Globus pallidus (tissue), 1 donor: ENCODE measurements at regions not wholly inside any gene's neighbourhood (a gene's known extent, or its start where the extent isn't known, plus 50 kb on each side); places are given as distances from the start of the nearest gene placed in this dataset.
"Not testable (repeated sequence)": the region's sequence is repeated elsewhere in the genome, so short reads cannot be mapped to it uniquely, and the experiment has no call there.

Experiments
- DNase-seq: peaks from one replicate; pipeline ENCODE4 v3.0.0-alpha.2; 2015; ENCODE audit warnings: low spot score

DNA sequence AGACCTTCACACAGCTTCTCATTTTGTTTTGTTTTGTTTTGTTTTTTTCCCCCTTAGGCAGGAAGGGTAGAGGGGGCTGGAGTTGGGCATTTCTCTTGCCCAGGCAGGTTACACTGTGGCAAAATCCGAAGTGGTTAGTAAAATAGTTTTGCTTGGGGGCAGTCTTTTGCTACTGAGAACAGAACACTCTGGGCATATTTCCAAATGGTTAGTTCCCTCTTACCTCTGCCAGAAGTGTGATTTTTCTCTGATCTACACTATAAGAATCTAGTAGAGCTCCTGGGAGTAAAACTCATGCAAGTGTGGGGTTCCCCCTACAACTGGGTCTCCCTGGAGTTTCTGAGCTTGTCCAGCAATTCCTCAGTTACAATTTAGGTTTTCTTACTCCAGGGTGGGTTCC lies 61.7 kb downstream of the NPS start:
- no peak for DNase-seq

DNA sequence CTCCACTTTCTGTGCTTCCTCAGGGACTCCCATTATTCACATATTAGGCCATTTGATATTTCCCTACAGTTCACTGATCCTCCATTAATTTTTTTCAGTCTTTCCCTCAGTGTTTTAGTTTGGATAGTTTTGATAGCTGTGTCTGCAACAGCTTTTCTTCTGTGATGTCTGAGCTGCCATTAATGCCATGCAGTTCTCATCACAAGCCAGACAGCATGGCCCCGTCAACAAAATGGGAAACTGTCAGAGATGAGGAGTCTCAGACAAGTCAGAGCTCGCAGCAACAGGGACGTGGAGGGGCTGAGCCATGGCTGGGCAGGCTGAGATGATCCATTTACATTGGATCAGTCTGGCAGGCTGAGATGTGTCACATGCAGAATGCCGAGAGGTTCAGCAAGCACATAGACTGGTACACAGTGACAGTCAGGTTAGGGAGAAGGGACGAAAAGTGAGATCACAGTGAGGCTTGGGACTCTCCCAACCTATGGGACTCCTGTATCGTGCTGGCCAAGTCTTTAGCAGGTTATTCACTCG lies 65.4 kb downstream of the NPS start:
- no peak for DNase-seq

DNA sequence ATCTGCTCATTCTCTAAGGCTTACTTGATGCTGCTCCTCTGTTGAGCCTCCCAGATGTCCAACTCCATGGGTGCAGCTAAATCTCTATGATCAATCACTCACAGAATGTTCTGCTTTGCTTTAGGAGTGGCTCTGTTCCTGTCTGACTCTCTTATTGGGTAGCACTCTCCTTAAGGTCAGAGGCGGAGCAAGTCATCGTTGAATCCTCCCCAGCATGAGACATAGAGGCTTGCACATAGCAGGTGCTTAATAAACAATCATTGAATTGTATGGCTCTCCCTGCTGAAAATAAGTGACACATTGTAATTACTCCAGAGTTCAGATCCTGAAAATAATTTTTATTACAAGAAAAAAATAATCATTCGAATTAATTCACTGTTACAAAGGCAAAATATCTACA lies 69.7 kb downstream of the NPS start:
- DNase-seq = peak; percentile 73

DNA sequence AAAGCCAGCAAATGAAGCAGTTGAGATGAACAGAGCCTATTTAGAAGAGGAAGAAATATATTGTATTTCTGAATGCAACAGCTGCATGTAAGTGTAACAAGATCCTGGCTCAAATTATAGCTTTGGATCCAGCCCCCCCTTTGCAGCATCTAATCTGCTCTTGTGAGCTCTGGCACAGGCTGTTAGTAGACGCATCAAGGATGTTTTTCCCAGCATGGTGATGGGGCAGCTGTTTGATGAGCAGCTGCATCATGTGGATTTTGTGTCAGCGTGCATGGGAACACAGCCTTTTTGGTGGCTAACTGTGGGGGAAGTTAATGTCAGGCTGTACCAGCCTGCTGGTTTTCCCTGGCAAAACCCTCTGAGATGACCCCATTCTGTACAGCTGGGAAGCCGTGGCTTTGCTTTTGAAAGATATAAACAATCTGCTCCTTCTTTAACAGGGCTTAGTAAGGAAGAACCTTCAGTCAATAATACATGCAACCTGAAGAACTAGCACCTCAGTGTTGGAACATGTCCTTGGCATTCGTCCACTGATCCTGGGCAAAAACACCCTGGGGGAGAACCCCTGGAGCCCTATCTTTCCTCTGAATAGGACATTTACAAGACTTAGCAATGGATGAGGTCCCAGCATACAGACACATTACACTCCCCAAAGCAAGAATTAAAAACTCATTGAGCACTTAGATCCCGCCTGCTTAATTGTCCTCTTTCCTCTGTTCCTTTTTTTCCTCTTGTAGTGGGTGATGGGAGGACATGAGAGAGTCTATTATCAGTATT lies 70.6 kb downstream of the NPS start:
- DNase-seq = peak; percentile 99

DNA sequence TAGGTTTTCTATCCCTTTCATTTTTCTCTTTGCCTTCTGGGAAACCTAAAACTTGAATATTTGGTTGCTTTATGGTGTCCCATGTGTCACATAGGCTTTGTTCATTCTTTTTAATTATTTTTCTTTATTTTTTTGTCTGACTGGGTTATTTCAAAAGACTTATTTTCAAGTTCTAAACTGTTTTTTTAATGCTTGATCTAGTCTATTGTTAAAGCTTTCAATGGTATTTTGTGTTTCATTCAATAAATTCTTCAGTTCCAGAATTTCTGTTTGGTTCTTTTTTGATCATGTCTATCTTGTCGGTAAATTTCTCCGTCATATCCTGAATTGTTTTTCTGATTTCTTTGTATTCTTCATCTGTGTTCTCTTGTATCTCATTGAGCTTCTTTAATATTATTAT lies 86.8 kb downstream of the NPS start:
- no peak for DNase-seq

DNA sequence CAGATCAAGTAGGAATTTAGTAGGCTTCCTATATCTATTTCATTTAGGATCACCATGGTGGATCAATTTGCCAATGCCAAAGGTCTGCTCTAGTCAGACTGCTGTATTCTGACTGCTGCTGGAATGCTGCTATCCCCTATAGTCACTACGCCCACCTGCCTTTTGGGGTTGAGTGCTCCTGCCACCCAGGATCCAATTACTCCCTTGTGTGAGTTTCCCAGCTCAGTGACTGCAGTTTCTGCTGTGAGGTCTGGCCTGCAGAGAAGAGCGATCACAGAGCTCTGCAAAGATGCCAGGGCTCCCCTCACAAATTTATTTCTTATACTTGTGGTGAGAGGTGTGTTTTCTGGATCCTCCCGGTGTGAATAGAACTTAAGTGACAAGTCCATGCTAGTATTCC lies 88.1 kb upstream of the FOXI2 start:
- no peak for DNase-seq

DNA sequence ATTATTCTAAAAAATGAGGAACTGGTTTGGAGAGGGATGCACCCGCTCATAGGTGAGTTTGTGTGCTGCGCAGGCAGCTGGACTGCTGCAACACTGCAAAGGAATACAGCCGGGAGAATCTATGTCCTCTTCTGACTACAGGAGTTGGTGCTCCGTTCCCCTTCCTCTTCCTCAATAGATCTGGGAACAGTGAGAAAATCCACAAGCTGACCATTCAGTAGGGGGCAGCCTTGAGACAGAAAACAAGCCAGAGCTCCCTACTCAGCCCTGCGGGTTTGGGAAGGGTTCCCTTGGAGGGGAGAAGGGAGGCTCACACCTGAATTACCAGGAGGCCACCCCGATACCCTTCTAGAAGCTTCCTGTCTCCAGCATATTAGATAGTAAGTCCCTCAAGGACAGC lies 87.3 kb upstream of the FOXI2 start:
- peak; percentile 18 for DNase-seq

DNA sequence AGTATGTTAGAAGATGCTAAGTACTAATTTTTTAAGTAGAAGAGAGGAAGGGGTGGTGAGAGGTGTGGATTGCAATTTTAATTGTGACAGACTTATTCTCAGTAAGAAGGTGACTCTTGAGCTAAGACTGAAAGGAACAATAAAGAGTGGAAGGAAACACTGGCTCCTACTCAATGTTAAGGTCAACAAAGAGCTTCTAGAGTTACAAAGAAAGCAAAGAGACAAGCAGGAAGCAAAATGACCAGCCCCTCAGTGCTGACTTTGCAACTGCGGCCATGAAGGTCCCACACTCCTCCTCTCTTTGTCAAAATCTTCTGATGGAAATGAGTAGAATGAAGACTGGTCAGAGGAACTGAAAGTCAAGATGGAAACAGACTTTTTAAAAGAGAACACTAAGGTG lies 79.9 kb upstream of the FOXI2 start:
- no peak for DNase-seq

DNA sequence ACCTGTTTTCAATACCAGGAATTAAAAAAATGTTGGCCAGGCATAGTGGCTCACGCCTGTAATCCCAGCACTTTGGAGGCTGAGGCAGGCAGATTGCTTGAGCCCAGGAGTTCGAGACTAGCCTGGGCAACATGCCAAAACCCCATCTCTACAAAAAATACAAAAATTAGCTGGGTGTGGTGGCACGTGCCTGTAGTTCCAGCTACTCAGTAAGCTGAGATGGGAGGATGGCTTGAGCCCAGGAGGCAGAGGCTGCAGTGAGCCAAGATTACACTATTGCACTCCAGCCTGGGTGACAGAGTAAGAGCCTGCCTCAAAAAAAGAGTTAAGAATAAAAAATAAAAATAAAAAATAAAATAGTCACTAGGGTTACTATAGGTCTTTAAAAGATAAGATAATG lies 60.6 kb upstream of the FOXI2 start:
- DNase-seq = not testable (repeated sequence)

DNA sequence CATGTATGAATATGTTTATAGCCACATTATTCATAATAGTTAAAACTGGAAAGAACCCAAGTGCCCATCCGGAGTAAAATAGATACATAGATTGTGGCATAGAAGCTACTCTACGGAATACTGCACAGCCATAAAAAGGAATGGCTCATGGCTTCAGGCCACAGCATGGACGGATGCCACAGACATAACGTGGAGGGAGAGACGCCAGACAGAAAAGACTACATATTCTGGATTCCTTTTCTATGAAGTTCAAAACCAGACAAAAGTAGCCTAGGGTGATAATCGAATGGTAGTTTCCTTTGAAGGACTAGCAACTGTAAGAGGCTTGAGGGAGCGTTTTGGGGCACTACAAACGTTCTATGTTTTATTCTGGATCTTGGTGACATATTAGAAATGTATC lies 58.9 kb upstream of the FOXI2 start:
- DNase-seq = no peak

DNA sequence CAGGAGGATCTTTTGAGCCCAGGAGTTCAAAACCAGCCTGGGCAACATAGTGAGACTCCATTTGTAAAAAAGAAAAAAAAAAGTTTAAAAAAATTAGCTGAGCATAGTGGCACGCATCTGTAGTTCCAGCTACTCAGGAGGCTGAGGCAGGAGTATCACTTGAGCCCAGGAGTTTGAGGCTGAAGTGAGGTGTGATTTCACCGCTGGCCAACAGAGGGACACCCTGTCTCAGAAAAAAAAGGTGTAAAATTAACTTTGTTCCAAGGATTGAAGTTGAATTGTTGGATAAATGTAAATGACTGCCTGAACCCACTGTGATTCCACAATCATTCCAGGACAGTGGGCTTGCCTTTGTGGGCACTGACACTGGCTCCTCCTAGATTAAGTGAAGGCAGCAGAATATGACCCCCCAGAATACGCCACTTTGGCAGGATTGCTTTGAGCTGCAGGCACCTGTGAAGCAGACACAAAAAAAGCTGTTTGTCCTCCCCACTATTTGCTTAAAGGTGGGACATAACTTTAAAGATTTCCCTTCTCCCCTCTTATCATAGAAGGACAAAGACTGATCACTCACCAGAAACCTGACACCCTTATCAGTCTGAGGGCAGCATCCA lies 57.2 kb upstream of the FOXI2 start:
- no peak for DNase-seq
